ENCODE measurements at regions not wholly inside any gene's neighbourhood (a gene's known extent, or its start where the extent isn't known, plus 50 kb on each side); places are given as distances from the start of the nearest gene placed in this dataset.

GRCh38 chr10:3482200-3482993 is 302.6 kb downstream of the KLF6 start:
- DNase-seq (ENCODE audit: low read depth), result peak; percentile 93

GRCh38 chr10:3481496-3481895 is 303.5 kb downstream of the KLF6 start:
- DNase-seq (ENCODE audit: low read depth), result no peak

- DNase-seq (ENCODE audit: low read depth), result no peak
Observed at GRCh38 chr10:3480990-3481315, 304.1 kb downstream of the KLF6 start.

- no peak for DNase-seq (ENCODE audit: low read depth)
Observed at GRCh38 chr10:3480281-3480989, 304.6 kb downstream of the KLF6 start.

- no peak for DNase-seq (ENCODE audit: low read depth)
Observed at GRCh38 chr10:3478632-3479240, 306.2 kb upstream of the PITRM1 start.

GRCh38 chr10:3478153-3478552 is 305.6 kb upstream of the PITRM1 start:
- no peak for DNase-seq (ENCODE audit: low read depth)

GRCh38 chr10:3477683-3478082 is 305.1 kb upstream of the PITRM1 start:
- DNase-seq (ENCODE audit: low read depth), result peak; percentile 66

- DNase-seq (ENCODE audit: low read depth), result no peak
Observed at GRCh38 chr10:3476640-3477448, 304.3 kb upstream of the PITRM1 start.

- DNase-seq (ENCODE audit: low read depth), result no peak
Observed at GRCh38 chr10:3476186-3476585, 303.6 kb upstream of the PITRM1 start.

- no peak for DNase-seq (ENCODE audit: low read depth)
Observed at GRCh38 chr10:3475367-3475766, 302.8 kb upstream of the PITRM1 start.

GRCh38 chr10:3474266-3474665 is 301.7 kb upstream of the PITRM1 start:
- no peak for DNase-seq (ENCODE audit: low read depth)

- no peak for DNase-seq (ENCODE audit: low read depth)
Observed at GRCh38 chr10:3473271-3473670, 300.7 kb upstream of the PITRM1 start.

GRCh38 chr10:3472287-3473051 is 299.9 kb upstream of the PITRM1 start:
- DNase-seq (ENCODE audit: low read depth), result peak; percentile 21

GRCh38 chr10:3471927-3472286 is 299.3 kb upstream of the PITRM1 start:
- no peak for DNase-seq (ENCODE audit: low read depth)

GRCh38 chr10:3471472-3471871 is 298.9 kb upstream of the PITRM1 start:
- DNase-seq (ENCODE audit: low read depth), result no peak

GRCh38 chr10:3470191-3470590 is 297.6 kb upstream of the PITRM1 start:
- no peak for DNase-seq (ENCODE audit: low read depth)

- DNase-seq (ENCODE audit: low read depth), result no peak
Observed at GRCh38 chr10:3469639-3470020, 297.0 kb upstream of the PITRM1 start.

- peak; percentile 93 for DNase-seq (ENCODE audit: low read depth)
Observed at GRCh38 chr10:3468919-3469638, 296.5 kb upstream of the PITRM1 start.

- peak; percentile 98 for DNase-seq (ENCODE audit: low read depth)
Observed at GRCh38 chr10:3467052-3467951, 294.7 kb upstream of the PITRM1 start.

- no peak for DNase-seq (ENCODE audit: low read depth)
Observed at GRCh38 chr10:3465406-3465891, 292.9 kb upstream of the PITRM1 start.
